Neutrophil (primary cell): ENCODE measurements at regions not wholly inside any gene's neighbourhood (a gene's known extent, or its start where the extent isn't known, plus 50 kb on each side); places are given as distances from the start of the nearest gene placed in this dataset.

Experiments used
- H3K27ac ChIP-seq: fragments of 200-600 bp; sonication (generic); 2 replicates; pipeline ENCODE4 v1.5.1; 2016; ENCODE audit warnings: mild to moderate bottlenecking, moderate library complexity
- H3K27me3 ChIP-seq: fragments of 200-600 bp; sonication (generic); 2 replicates; pipeline ENCODE4 v1.6.0; 2016; ENCODE audit warnings: mild to moderate bottlenecking
- H3K36me3 ChIP-seq: fragments of 200-600 bp; sonication (generic); 2 replicates; pipeline ENCODE4 v1.5.1; 2017
- H3K4me1 ChIP-seq, 2 experiments: fragments of 200-600 bp in 1 of 2; sonication (generic) in 1 of 2; 1 replicate in 1 of 2; 2 replicates in 1 of 2; pipeline versions ENCODE4 v1.5.1 to v1.6.1; 2013 to 2016; ENCODE audit warnings: low read depth in 1 of 2, low read length in 1 of 2, mild to moderate bottlenecking in 1 of 2, moderate library complexity in 1 of 2; ENCODE audit not compliant: control insufficient read depth in 1 of 2, insufficient read depth in 1 of 2
- H3K4me3 ChIP-seq, 2 experiments: fragments of 200-600 bp in 1 of 2; sonication (generic) in 1 of 2; 1 replicate in 1 of 2; 2 replicates in 1 of 2; pipeline ENCODE4 v1.5.1; 2013 to 2016; ENCODE audit warnings: low read depth in 1 of 2, low read length in 1 of 2, mild to moderate bottlenecking in 1 of 2, moderate library complexity in 1 of 2
- H3K9me3 ChIP-seq: fragments of 200-600 bp; sonication (generic); 2 replicates; pipeline ENCODE4 v1.5.1; 2016
- TF ChIP-seq, protein P1 (sequence below): fragments of 200-600 bp; sonication (generic); IDR thresholded peaks from 2 replicates; pipeline ENCODE4 v1.5.1; 2016; ENCODE audit warnings: antibody characterized with exemption

DNA sequence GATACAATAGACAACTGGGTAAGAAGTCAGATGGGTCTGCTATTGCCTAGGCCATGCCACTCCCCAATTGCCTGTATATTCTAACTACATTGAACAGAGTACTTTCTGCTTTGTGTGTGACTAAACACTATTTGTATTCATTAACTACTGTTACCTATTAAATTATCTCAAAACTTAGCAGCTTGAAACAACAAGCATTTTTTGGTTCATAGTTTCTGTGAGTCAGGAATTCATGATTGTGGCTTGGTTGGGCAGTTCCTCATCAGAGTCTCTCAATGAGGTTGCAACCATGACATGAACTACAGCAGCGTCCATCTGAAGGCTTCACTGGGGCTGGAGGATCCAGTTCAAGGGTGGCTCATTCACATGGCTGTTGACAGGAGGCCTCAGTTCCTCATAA, 205.7 kb downstream of the EN1 start:
- H3K27me3 ChIP-seq = no peaks in the 10 kb centered on the region
- H3K4me3 ChIP-seq = no peak overlapping the region
- H3K27ac ChIP-seq = no peak overlapping the region
- no peaks in the 10 kb centered on the region for H3K4me1 ChIP-seq
- H3K9me3 ChIP-seq = no peaks in the 10 kb centered on the region
- TF ChIP-seq, protein P1, sequence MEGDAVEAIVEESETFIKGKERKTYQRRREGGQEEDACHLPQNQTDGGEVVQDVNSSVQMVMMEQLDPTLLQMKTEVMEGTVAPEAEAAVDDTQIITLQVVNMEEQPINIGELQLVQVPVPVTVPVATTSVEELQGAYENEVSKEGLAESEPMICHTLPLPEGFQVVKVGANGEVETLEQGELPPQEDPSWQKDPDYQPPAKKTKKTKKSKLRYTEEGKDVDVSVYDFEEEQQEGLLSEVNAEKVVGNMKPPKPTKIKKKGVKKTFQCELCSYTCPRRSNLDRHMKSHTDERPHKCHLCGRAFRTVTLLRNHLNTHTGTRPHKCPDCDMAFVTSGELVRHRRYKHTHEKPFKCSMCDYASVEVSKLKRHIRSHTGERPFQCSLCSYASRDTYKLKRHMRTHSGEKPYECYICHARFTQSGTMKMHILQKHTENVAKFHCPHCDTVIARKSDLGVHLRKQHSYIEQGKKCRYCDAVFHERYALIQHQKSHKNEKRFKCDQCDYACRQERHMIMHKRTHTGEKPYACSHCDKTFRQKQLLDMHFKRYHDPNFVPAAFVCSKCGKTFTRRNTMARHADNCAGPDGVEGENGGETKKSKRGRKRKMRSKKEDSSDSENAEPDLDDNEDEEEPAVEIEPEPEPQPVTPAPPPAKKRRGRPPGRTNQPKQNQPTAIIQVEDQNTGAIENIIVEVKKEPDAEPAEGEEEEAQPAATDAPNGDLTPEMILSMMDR = no peak
- no peaks in the 10 kb centered on the region for H3K36me3 ChIP-seq

DNA sequence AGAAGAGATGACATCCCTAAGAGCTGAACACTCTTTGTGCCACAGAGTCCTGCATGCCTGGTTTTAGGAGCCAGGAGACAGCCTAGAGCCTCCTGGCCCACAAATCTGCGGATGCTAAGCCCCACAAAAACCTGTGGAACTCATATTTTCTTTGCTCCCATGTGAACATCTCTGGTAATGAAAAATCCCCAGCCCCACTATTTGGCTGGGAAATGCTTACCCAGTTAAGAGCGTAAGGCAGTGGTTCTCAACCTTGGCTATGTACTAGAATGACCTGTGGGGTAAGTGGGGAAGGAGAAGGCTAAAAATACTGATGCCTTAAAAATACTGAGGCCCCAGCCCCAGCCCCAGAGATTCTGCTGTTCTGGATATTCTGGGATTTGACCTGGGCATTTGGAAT, 208.1 kb downstream of the EN1 start:
- H3K36me3 ChIP-seq = no peaks in the 10 kb centered on the region
- no peak overlapping the region for H3K27ac ChIP-seq

DNA sequence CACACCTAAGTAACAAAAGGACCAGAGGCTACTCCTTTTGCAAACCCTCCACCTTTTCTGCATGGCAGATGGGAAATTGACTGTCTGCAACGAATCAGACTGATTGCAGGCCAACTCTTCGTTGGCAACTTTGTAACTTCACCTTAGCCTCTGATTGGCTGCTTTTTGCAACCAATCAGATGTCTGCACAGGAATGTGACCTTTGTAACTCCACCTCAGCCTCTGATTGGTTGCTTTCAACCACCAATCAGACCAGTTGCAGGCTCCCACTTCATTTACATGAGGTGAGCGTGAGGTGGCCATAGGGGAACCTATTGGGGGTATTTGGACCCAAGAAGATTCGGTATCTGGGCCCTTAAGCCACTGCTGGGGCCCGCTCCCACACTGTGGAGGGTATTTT, 209.0 kb downstream of the EN1 start:
- Histone ChIP-seq H3K4me3 (no peak overlapping the region), H3K36me3 (no peaks in the 10 kb centered on the region), H3K27ac (no peak overlapping the region), H3K4me1 (no peaks in the 10 kb centered on the region), H3K27me3 (no peaks in the 10 kb centered on the region), H3K9me3 (no peaks in the 10 kb centered on the region)
- TF ChIP-seq, protein P1 = no peak

More for the DNA sequence above, 208.1 kb downstream of the EN1 start:
- Histone ChIP-seq H3K4me1 (no peaks in the 10 kb centered on the region), H3K4me3 (no peak overlapping the region), H3K27me3 (no peaks in the 10 kb centered on the region), H3K9me3 (no peaks in the 10 kb centered on the region)
- TF ChIP-seq, protein P1 = no peak

DNA sequence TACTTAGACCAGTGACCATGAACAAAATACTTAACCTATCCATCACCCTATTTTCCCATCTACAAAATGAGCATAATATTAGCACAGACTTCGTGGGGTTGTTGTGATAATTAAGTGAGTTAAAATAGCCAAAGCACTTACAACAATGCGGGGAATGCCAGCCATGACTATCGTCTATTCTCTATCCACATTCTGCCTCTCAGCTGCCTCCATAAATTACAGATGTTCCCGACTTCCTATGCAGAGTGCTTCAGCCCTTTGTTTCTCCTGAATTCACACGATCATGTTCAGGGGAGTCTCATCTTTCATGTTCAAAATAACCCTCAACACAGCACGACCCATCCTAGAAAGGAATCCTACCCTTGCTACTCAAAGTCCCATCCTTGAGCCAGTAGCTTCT, 211.6 kb downstream of the EN1 start:
- no peaks in the 10 kb centered on the region for H3K36me3 ChIP-seq

DNA sequence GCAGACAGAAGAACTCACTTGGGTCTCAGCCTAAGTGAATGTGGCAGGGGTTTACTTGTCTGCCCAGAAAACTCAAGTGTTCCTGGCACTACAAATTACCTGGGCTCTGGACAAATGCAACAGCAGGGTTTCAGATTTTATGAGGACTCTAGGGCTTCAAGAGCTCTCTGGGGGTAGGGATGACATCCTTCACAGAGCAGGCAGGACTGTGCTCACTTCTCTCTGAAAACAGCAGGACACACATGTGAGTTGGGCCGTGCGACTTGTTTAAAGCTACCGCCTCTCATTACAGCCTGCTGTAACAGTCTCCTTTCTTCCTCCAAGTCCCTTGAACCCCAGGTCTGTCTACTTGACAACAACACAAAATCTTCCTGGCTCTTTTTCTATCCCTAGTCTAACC, 212.6 kb downstream of the EN1 start:
- Histone ChIP-seq H3K27me3 (no peaks in the 10 kb centered on the region), H3K36me3 (no peaks in the 10 kb centered on the region), H3K4me3 (no peak overlapping the region), H3K4me1 (no peaks in the 10 kb centered on the region), H3K27ac (no peak overlapping the region), H3K9me3 (no peaks in the 10 kb centered on the region)
- TF ChIP-seq, protein P1 = no peak

More for the DNA sequence above, 211.6 kb downstream of the EN1 start:
- TF ChIP-seq, protein P1 = no peak
- Histone ChIP-seq H3K27ac (no peak overlapping the region), H3K9me3 (no peaks in the 10 kb centered on the region), H3K4me1 (no peaks in the 10 kb centered on the region), H3K27me3 (no peaks in the 10 kb centered on the region), H3K4me3 (no peak overlapping the region)
